LNCaP clone FGC (cell line): ENCODE measurements at regions not wholly inside any gene's neighbourhood (a gene's known extent, or its start where the extent isn't known, plus 50 kb on each side); places are given as distances from the start of the nearest gene placed in this dataset.

ENCODE experiments used
- DNase-seq: peaks from one replicate; pipeline ENCODE4 v3.0.0-alpha.2; 2011; ENCODE audit warnings: low read depth
- H3K4me3 ChIP-seq: 2 replicates; pipeline ENCODE4 v1.5.1; 2011; ENCODE audit warnings: mild to moderate bottlenecking, low read depth, low read length, control low read depth
- CTCF ChIP-seq: IDR thresholded peaks from 2 replicates; pipeline ENCODE4 v1.5.1; 2012; ENCODE audit warnings: mild to moderate bottlenecking; ENCODE audit not compliant: control insufficient read depth, insufficient read depth; ENCODE audit errors: extremely low read depth

- no peak for TF ChIP-seq CTCF
- no peak for DNase-seq
- H3K4me3 ChIP-seq: no peak overlapping the region
Measured at GRCh38 chr2:19568809-19569208, 210.4 kb upstream of the OSR1 start.

DNA sequence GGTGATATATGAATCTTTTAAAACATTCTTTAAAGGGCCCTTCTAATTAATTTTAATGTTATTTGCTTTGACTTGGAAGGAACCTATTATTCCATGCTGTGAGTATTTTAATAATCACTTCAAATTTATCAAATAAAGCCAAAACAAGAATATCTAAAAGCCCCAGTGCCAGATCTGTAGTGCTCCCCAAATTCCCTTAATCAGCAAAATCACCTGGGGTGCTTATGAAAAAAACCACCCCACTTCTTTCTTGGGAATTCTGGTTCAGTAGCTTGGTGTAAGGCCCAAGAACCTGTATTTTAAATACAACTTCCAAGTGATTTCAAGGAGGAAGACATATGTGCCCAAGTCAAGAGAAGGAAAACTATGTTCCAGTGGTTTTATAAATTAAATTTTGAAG, 202.4 kb upstream of the OSR1 start:
- no peak overlapping the region for H3K4me3 ChIP-seq
- DNase-seq: no peak
- no peak for TF ChIP-seq CTCF

DNA sequence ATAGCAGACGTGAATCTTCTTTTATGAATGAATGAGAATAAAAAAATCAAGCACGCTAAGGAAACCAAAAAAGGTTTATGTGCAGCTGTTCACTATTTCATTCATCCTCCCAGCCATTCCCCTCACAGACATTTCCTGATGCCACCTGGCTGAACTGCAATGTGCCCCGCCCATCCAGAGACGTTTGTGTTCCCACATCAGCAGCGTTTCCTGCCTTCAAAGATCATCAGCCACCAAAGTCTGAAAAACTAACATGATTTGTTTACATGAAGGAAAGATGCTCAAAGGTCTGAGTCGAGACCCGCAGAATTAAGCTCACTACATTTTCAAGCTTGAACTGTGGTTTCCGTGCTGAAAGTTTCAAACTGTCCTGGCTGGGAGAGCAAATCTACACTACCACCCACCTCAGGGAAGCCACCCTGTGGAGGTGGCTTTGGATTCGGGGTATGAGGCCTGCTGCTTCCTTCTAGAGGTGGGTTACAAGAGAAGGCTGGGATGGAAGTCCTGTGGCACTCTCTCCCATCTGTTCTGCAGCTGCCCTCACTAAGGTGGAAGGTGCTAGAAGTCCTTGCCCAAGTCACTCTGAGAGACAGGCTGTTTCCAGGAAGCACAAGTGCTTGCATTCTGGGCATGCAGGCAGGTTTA, 201.3 kb upstream of the OSR1 start:
- no peak for TF ChIP-seq CTCF

GRCh38 chr2:19556648-19557047, 198.2 kb upstream of the OSR1 start:
- TF ChIP-seq CTCF: no peak
- no peak overlapping the region for H3K4me3 ChIP-seq
- DNase-seq: no peak

More for the DNA sequence above, 201.3 kb upstream of the OSR1 start:
- no peak overlapping the region for H3K4me3 ChIP-seq
- DNase-seq: no peak

DNA sequence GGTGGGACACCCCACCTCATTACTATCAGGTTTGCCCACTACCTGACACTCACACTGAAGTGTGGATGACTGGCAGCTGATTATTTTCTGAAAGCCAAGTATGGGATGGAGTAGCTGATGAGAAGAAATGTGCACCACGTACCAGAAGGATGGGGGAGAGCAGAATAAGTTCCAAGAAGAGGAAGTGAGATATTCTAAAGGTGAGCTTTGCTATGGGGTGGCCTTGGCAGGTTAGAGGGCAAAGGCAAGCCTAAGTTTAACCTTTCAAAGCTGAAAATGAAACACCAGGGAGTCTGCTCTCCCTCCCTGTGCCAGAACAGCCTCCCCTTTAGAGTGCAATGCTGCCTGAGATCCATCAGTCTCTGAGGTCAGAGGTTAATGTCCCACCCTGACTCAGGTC, 196.1 kb upstream of the OSR1 start:
- TF ChIP-seq CTCF: no peak

GRCh38 chr2:19552270-19552669, 193.8 kb upstream of the OSR1 start:
- no peak for DNase-seq
- no peak overlapping the region for H3K4me3 ChIP-seq
- TF ChIP-seq CTCF: no peak

More for the DNA sequence above, 196.1 kb upstream of the OSR1 start:
- DNase-seq: no peak
- no peak overlapping the region for H3K4me3 ChIP-seq

- H3K4me3 ChIP-seq: no peak overlapping the region
- DNase-seq: no peak
- TF ChIP-seq CTCF: no peak
Measured at GRCh38 chr2:19550750-19551149, 192.3 kb upstream of the OSR1 start.
